KMS-11 (cell line): ENCODE measurements at regions not wholly inside any gene's neighbourhood (a gene's known extent, or its start where the extent isn't known, plus 50 kb on each side); places are given as distances from the start of the nearest gene placed in this dataset.

Experiments used
- H2AFZ ChIP-seq: fragments of 200-600 bp; sonication (generic); 2 replicates; pipeline ENCODE4 v1.6.1; 2016; ENCODE audit warnings: antibody characterized with exemption, mixed run types, low read depth
- H3K27ac ChIP-seq: fragments of 200-600 bp; sonication (generic); 2 replicates; pipeline ENCODE4 v1.6.1; 2016; ENCODE audit warnings: mild to moderate bottlenecking, mixed run types
- H3K27me3 ChIP-seq: fragments of 200-600 bp; sonication (generic); 2 replicates; pipeline ENCODE4 v1.6.1; 2017; ENCODE audit warnings: mild to moderate bottlenecking, low read depth, mixed run types, moderate library complexity; ENCODE audit not compliant: insufficient read depth
- H3K36me3 ChIP-seq: fragments of 200-600 bp; sonication (generic); 2 replicates; pipeline ENCODE4 v1.6.1; 2017; ENCODE audit warnings: mild to moderate bottlenecking, mixed run types; ENCODE audit not compliant: insufficient read depth
- H3K4me1 ChIP-seq: fragments of 200-600 bp; sonication (generic); 2 replicates; pipeline ENCODE4 v1.6.1; 2016; ENCODE audit warnings: mild to moderate bottlenecking, low read depth, mixed run types; ENCODE audit not compliant: poor library complexity, severe bottlenecking
- H3K4me2 ChIP-seq: fragments of 200-600 bp; sonication (generic); 2 replicates; pipeline ENCODE4 v1.7.0; 2016; ENCODE audit warnings: mild to moderate bottlenecking, mixed run types
- H3K4me3 ChIP-seq: fragments of 200-600 bp; sonication (generic); IDR thresholded peaks from 2 replicates; pipeline ENCODE4 v1.6.1; 2017; ENCODE audit warnings: low read depth, low read length, mixed read lengths; ENCODE audit not compliant: insufficient read depth
- H3K79me2 ChIP-seq: fragments of 200-600 bp; sonication (generic); 2 replicates; pipeline ENCODE4 v1.6.1; 2016; ENCODE audit warnings: low read depth, mixed run types; ENCODE audit not compliant: insufficient read depth
- H3K9ac ChIP-seq: fragments of 200-600 bp; sonication (generic); 2 replicates; pipeline ENCODE4 v1.6.1; 2016; ENCODE audit warnings: mild to moderate bottlenecking, mixed run types
- H4K20me1 ChIP-seq: fragments of 200-600 bp; sonication (generic); 2 replicates; pipeline ENCODE4 v1.6.1; 2016; ENCODE audit warnings: mild to moderate bottlenecking, mixed run types; ENCODE audit not compliant: insufficient read depth
- TF ChIP-seq, protein P1 (sequence below): fragments of 200-600 bp; sonication (generic); conservative IDR thresholded peaks from 2 replicates; pipeline ENCODE4 v1.6.1; 2017; ENCODE audit warnings: low read depth, mild to moderate bottlenecking, antibody characterized with exemption, low read length, moderate library complexity, mixed read lengths

- Histone ChIP-seq H3K27ac (no peak overlapping the region), H3K36me3 (no peaks in the 10 kb centered on the region), H4K20me1 (no peaks in the 10 kb centered on the region), H3K9ac (no peak overlapping the region), H2AFZ (no peak overlapping the region), H3K4me2 (no peak overlapping the region), H3K27me3 (no peaks in the 10 kb centered on the region), H3K79me2 (no peaks in the 10 kb centered on the region), H3K4me3 (no peak overlapping the region), H3K4me1 (no peaks in the 10 kb centered on the region)
- TF ChIP-seq, protein P1, sequence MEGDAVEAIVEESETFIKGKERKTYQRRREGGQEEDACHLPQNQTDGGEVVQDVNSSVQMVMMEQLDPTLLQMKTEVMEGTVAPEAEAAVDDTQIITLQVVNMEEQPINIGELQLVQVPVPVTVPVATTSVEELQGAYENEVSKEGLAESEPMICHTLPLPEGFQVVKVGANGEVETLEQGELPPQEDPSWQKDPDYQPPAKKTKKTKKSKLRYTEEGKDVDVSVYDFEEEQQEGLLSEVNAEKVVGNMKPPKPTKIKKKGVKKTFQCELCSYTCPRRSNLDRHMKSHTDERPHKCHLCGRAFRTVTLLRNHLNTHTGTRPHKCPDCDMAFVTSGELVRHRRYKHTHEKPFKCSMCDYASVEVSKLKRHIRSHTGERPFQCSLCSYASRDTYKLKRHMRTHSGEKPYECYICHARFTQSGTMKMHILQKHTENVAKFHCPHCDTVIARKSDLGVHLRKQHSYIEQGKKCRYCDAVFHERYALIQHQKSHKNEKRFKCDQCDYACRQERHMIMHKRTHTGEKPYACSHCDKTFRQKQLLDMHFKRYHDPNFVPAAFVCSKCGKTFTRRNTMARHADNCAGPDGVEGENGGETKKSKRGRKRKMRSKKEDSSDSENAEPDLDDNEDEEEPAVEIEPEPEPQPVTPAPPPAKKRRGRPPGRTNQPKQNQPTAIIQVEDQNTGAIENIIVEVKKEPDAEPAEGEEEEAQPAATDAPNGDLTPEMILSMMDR: no peak
Observed at GRCh38 chr2:207274530-207275189, 108.9 kb upstream of the KLF7 start.

GRCh38 chr2:207275779-207276178 lies 110.0 kb upstream of the KLF7 start:
- Histone ChIP-seq H3K4me2 (no peak overlapping the region), H3K4me3 (no peak overlapping the region)

DNA sequence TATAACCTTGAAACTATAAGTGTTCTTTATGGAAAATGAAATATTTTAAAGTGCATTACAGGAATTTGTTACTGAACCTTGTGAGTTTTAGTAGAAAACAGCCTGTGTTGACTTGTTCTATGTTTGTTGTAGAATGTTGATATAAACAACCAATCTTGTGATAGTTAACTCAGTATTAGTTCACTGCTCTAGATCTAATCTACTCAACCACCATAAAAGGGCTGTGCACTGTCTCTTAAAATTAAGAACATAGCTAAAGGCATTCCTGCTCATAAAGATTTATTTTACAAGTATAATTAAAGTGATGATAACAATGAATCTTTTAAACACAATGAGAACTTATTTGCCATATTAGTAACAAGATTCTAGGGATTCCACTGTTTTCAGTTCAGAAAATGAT lies 110.5 kb upstream of the KLF7 start:
- H4K20me1 ChIP-seq: no peaks in the 10 kb centered on the region
- no peaks in the 10 kb centered on the region for H3K4me1 ChIP-seq
- H3K4me3 ChIP-seq: no peak overlapping the region
- TF ChIP-seq, protein P1: no peak
- H3K27me3 ChIP-seq: no peaks in the 10 kb centered on the region
- no peaks in the 10 kb centered on the region for H3K36me3 ChIP-seq
- H3K4me2 ChIP-seq: no peak overlapping the region
- no peak overlapping the region for H3K27ac ChIP-seq
- no peaks in the 10 kb centered on the region for H3K79me2 ChIP-seq
- H2AFZ ChIP-seq: no peak overlapping the region
- H3K9ac ChIP-seq: no peak overlapping the region

More at GRCh38 chr2:207275779-207276178, 110.0 kb upstream of the KLF7 start:
- H3K27ac ChIP-seq: no peak overlapping the region
- H3K4me1 ChIP-seq: no peaks in the 10 kb centered on the region
- no peak overlapping the region for H2AFZ ChIP-seq
- no peaks in the 10 kb centered on the region for H4K20me1 ChIP-seq
- no peaks in the 10 kb centered on the region for H3K27me3 ChIP-seq
- TF ChIP-seq, protein P1: no peak
- no peaks in the 10 kb centered on the region for H3K79me2 ChIP-seq
- H3K9ac ChIP-seq: no peak overlapping the region
- no peaks in the 10 kb centered on the region for H3K36me3 ChIP-seq

DNA sequence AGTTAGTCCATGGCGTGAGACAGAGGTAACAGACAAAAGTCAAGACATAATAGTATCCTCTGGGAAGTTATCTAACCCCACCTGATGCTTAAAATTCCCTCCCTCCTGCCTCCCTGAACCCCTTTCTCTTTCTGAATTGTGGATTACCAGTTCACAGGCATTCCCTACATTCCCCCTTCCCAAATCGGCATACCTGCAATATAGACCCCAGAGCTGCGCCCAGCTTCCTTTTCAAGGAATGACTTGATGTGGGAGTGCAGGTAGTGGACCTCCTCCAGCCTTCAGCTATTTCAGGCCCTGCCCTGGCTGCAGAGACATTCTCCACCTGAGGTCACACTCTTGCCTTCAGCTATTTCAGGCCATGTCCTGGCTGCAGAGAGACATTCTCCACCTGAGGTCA lies 111.1 kb upstream of the KLF7 start:
- Histone ChIP-seq H2AFZ (no peak overlapping the region), H3K4me3 (no peak overlapping the region), H3K9ac (no peak overlapping the region), H3K4me1 (no peaks in the 10 kb centered on the region), H3K36me3 (no peaks in the 10 kb centered on the region), H3K79me2 (no peaks in the 10 kb centered on the region), H3K27ac (no peak overlapping the region), H4K20me1 (no peaks in the 10 kb centered on the region), H3K4me2 (no peak overlapping the region), H3K27me3 (no peaks in the 10 kb centered on the region)
- TF ChIP-seq, protein P1: no peak
